ENCODE measurements at regions not wholly inside any gene's neighbourhood (a gene's known extent, or its start where the extent isn't known, plus 50 kb on each side); places are given as distances from the start of the nearest gene placed in this dataset.
"Not testable (repeated sequence)": the region's sequence is repeated elsewhere in the genome, so short reads cannot be mapped to it uniquely, and the experiment has no call there.

DNA sequence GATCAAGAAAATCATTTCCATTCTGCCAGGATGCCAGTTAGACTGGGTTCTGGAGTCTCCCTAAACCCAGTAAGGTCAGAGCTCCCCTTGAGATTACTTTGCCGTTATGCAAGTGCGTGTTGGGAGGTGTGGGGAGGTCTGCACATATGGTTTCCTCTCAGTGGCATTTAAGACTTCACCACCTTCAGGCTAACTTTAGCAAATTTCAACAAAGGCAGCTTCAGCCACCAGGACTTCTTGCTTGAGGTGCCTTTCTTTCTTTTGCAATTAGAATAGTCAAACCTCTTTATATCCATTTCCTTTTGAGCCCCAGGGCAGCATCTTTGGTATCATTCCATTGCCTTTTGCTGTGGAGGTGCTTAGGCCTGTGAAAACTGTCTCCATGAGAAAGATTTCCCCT is 117.2 kb upstream of the CCND2 start:
- no peak for DNase-seq

DNA sequence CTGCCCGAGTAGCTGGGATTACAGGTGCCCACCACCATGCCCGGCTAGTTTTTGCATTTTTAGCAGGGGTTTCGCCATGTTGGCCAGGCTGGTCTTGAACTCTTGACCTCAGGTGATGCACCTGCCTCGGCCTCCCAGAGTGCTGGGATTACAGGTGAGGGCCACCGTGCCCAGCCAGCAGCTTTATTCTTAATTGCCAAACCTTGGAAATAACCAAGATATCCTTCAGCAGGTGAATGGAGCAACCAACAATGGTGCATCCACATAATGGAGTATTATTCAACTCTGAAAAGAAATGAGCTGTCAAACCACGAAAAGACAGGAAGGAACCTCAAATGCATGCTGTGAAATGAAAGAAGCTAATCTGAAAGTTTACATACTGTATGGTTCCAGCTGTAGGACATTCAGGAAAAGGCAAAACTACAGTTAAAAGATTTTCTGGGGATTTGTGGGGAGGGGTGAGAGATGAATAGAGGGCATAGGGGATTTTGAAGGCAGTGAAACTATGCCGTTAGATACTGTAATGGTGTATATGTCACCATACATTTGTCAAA is 118.8 kb upstream of the CCND2 start:
- no peak for DNase-seq

- peak; percentile 65 to 84 for DNase-seq
These were observed 120.1 kb upstream of the CCND2 start for GRCh38 chr12:4153343-4153892.

DNA sequence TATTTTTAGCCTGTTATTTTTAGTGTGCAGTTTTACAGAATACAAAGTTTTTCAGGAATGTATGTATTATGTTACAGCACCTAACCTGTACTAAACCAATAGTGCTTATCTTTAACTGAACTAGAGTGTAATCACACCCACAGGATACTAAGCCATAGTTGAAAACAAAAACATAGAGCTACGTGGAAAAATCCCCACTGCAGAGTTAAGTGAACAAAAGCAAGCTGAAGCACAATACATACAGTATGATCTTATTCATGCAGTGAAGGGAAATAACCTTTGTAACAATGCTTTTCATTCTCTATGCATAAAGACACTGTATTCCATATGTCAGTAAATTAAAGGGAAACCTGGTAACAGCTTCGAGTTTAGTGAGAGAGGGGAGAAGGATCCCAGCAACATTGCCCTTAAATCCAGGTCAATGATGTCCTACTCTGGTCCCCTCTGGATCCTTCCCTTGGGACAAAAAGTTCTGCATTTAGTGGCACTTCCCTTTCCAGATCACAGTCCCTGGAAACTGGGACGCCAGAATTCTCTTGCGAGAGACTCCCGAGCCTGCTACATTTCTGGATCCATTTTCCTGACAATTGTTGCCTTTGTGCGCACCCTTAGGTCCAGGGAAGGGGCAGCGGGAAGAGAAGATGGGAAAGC is 121.3 kb upstream of the CCND2 start:
- no peak for DNase-seq

- no peak for DNase-seq
These were observed 122.0 kb upstream of the CCND2 start for GRCh38 chr12:4151362-4152121.

DNA sequence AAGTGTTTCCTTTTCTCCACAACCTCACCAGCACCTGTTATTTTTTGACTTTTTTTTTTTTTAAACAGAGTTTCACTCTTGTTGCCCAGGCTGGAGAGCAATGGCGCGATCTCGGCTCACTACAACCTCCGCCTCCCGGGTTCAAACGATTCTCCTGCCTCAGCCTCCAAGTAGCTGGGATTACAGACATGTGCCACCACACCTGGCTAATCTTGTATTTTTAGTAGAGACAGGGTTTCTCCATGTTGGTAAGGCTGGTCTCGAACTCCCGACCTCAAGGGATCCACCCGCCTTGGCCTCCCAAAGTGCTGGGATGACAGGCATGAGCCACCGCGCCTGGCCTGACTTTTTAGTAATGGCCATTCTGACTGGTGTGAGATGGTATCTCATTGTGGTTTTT is 123.2 kb upstream of the CCND2 start:
- not testable (repeated sequence) for DNase-seq

GRCh38 chr12:4148418-4149056 is 125.0 kb upstream of the CCND2 start:
- peak; percentile 82 to 91 for DNase-seq

GRCh38 chr12:4147031-4147481 is 126.5 kb upstream of the CCND2 start:
- peak; percentile 66 to 91 for DNase-seq

DNA sequence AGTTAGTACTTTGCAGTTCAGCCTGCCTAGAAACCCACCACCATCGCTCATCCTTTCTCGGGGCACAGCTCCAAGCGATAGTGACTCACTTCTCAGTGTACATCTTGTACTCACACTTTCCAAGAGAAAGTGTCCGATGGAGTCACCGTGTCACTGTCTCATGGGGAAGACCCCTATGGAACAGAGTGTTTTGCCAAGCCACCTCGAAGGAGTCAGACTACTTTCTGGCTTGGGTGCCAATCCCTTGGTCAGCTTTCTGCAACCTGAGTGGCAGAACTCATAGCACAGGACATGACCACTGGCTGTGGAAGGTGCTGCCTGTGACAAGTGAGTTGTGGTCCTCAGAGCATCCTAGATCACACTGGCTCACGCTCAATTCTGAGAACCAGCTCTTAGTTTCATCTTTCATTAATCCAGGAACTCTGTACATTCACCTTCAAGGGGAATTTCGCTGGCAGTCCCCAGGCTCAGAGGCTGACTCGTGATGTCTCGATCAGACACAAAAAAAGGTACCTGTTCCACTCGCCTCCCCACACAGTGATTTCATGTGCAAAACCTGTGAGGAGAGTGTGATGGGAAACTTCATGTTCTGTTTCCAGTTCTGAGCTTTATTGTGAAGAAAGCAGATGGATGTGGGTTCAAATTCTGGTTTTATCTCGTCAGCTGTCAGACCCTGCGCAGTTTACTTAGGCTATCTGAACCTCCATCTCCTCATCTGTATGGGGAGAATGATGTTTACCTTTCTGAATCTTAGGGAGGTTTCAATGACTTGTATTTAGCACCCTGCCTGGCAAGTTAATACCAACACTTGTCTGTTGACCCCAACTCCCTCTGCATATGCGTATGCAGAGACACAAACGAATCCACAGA is 127.3 kb upstream of the CCND2 start:
- DNase-seq: no peak

DNA sequence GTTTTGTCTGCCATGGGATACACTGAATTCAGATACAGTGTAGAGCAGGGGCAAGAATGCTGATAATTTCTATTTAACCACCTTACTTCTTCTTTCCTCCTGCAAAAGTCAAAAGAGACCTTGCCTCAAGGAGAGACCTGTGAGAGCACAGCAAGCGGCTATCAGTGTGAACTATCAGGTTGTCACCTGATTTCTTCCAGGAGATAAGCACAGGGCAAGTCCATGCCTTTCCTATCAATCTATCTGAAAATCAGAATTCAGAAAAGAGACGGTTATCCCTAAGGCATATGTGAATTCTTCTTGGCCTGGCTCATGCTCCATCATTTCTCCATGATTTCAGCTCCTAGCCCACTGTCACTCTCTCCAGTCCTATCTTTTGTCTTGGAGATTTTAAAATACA is 128.9 kb upstream of the CCND2 start:
- DNase-seq: no peak

GRCh38 chr12:4143896-4144295 is 129.7 kb upstream of the CCND2 start:
- DNase-seq: no peak

- DNase-seq: no peak
These were observed 132.0 kb upstream of the CCND2 start for GRCh38 chr12:4141348-4142270.

GRCh38 chr12:4140581-4141301 is 132.8 kb upstream of the CCND2 start:
- no peak for DNase-seq

GRCh38 chr12:4139191-4139590 is 134.4 kb upstream of the CCND2 start:
- no peak for DNase-seq

GRCh38 chr12:4138532-4138931 is 135.0 kb upstream of the CCND2 start:
- DNase-seq: not testable (repeated sequence)

DNA sequence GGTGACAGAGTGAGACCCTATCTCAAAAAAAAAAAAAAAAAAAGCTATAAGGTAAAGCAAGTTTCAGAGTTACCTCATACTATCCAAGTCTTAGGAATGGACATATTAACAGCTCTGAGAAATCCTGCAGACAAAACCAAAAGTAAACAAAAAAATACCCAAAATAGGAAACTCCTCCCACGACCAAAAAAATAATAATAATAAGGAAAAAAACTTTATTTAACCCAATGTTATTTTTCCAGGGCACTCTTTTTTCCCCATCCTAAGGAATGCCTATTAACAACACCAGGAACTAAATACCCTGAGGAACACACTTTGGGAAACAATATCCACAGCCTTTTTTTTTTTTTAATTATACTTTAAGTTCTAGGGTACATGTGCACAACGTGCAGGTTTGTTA is 135.5 kb upstream of the CCND2 start:
- DNase-seq: no peak

GRCh38 chr12:4137441-4137840 is 136.1 kb upstream of the CCND2 start:
- no peak for DNase-seq

- peak; percentile 53 to 55 for DNase-seq
These were observed 136.5 kb upstream of the CCND2 start for GRCh38 chr12:4137015-4137414.

DNA sequence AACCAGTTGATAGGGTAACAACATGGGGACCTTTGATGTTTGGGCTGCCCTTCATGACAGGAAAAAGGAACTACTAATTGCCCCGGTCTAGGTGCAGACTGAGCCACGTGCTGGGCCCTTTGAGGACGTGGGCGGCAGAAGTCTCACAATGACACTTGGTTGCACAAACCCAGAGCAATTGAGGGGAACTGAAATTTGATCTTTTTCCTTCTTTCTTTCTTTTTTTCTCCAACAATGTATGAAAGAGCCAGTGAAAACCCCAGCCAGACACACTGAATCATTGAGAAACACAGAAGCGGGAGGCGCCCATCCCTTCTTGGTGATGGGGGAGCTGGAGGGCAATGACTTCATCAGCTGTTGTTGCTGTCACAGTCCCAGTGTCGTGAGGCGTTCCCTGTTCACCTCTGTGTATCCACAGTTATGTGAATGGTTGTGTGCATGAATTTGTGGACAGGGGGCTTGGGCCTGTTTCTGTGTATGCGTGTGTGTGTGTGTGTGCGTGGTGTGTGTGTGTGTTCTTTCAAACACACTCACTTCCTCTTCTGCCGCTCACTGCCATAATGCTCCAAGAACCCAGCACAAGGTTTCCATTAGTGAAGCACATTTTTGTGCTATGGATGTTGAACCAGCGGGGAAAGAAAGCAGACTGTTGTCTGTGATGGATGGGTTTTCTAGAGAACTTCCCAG is 137.5 kb upstream of the CCND2 start:
- peak; percentile 92 to 94 for DNase-seq
